NB4 (cell line): ENCODE measurements at regions not wholly inside any gene's neighbourhood (a gene's known extent, or its start where the extent isn't known, plus 50 kb on each side); places are given as distances from the start of the nearest gene placed in this dataset.
"Not testable (repeated sequence)": the region's sequence is repeated elsewhere in the genome, so short reads cannot be mapped to it uniquely, and the experiment has no call there.

Source experiments
- DNase-seq: peaks from one replicate; pipeline ENCODE4 v3.0.0; 2010; ENCODE audit warnings: low read depth
- H3K4me3 ChIP-seq: one replicate; pipeline ENCODE4 v1.5.1; 2011; ENCODE audit warnings: mild to moderate bottlenecking, low read depth, low read length, moderate library complexity
- MYC ChIP-seq: IDR thresholded peaks from 2 replicates; pipeline ENCODE4 v1.6.1; 2011; ENCODE audit warnings: low read depth, low read length
- POLR2A ChIP-seq: IDR thresholded peaks from 2 replicates; pipeline ENCODE4 v1.6.1; 2011; ENCODE audit warnings: mild to moderate bottlenecking; ENCODE audit not compliant: insufficient read length; ENCODE audit errors: extremely low read depth
- TF ChIP-seq, protein P1 (sequence below): IDR thresholded peaks from 2 replicates; pipeline ENCODE4 v1.6.1; 2011; ENCODE audit warnings: low read depth, low read length
- TF ChIP-seq, protein P2 (sequence below): IDR thresholded peaks from one replicate; pipeline ENCODE4 v1.5.1; 2012; ENCODE audit warnings: low read depth, low read length

DNA sequence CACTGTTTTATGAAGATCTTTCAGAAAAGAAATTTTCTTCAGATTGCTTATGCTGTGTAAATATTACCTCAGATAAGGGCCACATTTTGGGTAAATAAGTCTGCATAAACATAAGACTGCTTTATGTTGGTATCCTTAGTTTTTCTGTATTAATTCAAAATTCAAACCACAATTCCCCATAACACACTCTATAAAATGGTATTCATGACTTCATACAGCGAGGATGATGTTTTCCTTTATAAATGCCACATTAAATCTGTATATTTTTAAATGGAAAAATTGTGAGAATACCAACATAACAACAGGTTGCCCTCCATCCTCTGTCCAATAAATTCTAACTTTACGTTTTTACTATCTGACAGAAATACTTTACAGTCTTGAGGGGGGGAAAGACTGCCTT is 248.7 kb upstream of the CXADR start:
- no peak for DNase-seq
- no peak overlapping the region for H3K4me3 ChIP-seq
- TF ChIP-seq, protein P1, sequence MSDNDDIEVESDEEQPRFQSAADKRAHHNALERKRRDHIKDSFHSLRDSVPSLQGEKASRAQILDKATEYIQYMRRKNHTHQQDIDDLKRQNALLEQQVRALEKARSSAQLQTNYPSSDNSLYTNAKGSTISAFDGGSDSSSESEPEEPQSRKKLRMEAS: no peak
- TF ChIP-seq MYC (no peak), POLR2A (no peak)
- TF ChIP-seq, protein P2, sequence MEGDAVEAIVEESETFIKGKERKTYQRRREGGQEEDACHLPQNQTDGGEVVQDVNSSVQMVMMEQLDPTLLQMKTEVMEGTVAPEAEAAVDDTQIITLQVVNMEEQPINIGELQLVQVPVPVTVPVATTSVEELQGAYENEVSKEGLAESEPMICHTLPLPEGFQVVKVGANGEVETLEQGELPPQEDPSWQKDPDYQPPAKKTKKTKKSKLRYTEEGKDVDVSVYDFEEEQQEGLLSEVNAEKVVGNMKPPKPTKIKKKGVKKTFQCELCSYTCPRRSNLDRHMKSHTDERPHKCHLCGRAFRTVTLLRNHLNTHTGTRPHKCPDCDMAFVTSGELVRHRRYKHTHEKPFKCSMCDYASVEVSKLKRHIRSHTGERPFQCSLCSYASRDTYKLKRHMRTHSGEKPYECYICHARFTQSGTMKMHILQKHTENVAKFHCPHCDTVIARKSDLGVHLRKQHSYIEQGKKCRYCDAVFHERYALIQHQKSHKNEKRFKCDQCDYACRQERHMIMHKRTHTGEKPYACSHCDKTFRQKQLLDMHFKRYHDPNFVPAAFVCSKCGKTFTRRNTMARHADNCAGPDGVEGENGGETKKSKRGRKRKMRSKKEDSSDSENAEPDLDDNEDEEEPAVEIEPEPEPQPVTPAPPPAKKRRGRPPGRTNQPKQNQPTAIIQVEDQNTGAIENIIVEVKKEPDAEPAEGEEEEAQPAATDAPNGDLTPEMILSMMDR: no peak

DNA sequence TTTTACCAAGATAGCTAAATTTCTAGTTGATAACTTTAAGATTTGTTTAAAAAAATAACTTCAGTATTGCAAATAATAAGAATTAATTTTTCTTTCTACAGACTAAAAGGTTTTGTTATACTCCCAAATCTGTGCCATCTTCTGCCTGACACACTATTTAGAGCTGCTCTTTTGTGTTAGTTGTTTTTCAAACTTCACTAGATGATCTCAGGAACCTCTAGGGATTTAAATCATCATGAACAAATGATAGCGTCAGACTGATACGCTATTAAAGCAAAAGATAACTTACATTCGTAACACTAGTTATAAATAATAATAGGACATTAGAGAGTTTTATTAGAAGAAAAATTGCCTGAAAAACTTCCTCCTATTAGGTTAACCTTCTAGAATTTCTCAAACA is 243.1 kb upstream of the CXADR start:
- TF ChIP-seq, protein P1: no peak
- TF ChIP-seq MYC (no peak), POLR2A (no peak)
- TF ChIP-seq, protein P2: no peak
- no peak overlapping the region for H3K4me3 ChIP-seq
- DNase-seq: no peak

DNA sequence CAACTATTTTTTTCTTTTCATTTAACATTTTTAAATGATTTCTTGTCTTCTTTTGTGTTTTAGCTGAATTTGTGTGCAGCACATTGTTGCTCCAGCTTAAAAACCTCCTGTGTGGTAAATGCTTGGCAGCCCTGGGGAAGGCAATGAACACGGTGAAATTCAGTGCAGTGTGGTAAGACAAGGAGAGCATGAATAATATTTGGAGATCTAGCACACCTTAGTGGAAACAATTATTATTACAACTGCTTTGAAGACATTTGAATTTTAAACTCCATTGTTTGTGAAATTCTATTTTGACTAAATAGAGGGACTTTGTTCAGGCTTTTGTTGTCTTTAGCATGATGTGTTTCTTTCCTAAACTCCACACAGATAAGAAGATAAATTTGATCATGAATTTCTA is 242.6 kb upstream of the CXADR start:
- no peak overlapping the region for H3K4me3 ChIP-seq
- DNase-seq: peak; percentile 19
- TF ChIP-seq, protein P1: no peak
- TF ChIP-seq, protein P2: no peak
- TF ChIP-seq POLR2A (no peak), MYC (no peak)

DNA sequence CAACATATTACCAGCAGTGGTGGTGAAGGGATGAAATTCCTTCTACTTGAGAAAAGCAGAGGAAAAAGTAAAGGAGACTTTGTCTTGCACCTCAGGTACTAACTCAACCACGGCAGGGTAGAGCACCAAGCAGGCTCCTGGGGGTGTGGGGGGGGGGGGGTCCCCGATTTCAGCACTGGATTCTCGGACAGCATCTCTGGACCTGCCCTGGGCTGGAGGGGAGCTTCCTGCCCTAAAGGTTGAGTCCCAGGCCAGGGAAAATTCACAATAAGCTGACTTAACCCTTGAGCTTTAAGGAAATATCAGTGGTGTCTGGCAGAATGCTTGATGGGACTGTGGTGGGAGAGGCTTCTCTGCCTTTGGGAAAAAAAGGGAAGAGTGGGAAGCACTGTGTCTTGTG is 233.2 kb upstream of the CXADR start:
- TF ChIP-seq MYC (no peak), POLR2A (no peak)
- DNase-seq: no peak
- H3K4me3 ChIP-seq: no peak overlapping the region

DNA sequence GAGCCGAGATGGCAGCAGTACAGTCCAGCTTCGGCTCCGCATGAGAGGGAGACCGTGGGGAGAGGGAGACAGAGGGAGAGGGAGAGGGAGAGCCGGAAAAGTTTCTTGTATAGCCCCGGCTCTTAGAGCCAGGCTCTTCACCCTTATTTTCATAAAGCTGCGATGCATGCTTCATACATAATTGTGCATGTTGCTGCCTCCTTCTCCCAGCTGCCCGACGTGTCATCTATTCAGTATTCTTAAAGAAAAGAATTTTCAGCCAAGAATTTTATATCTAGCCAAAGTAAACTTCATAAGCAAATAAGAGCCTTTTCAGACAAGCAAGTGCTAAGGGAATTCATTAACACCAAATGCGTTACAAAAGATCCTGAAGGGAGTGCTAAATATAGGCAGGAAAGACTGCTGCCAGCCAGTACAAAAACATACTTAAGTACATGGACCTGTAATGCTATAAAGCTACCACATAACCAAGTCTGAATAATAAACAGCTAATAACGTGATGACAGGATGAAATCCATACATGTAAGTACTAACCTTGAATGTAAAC is 219.8 kb upstream of the CXADR start:
- H3K4me3 ChIP-seq, DNase-seq: not testable (repeated sequence)

DNA sequence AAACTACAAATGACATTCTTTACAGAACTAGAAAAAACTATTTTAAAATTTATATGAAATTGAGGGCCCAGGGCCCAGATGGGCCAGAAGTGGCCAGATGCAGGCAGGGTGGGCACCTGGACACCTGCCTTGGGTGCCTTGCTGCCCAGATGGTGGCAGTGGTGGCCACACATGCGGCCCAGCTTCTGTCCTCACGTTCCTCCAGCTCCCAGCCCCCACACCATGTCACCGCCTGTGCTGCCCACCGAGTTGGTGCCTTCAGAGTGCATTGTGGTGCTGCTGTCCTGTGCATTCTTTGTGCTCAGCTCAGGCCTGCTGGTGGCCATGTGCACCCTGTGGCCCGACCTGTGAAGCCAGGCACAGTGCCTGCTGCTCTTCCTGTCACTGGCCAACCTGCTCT is 216.8 kb upstream of the CXADR start:
- TF ChIP-seq, protein P1: no peak
- TF ChIP-seq MYC (no peak), POLR2A (no peak)
- TF ChIP-seq, protein P2: no peak
- no peak overlapping the region for H3K4me3 ChIP-seq
- DNase-seq: no peak

DNA sequence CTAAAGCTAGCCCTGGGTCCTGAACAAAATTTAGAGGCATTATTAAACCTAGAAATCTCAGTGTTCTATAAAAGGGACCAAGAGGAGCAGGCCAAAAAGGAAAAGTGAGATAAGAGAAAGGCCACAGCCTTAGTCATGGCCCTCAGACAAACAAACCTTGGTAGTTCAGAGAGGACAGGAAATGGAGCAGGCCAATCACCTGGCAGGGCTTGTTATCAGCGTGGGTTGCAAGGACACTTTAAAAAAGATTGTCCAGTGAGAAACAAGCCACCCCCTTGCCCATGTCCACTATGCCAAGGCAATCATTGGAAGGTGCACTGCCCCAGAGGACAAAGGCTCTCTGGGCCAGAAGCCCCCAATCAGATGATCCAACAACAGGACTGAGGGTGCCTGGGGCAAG is 213.3 kb upstream of the CXADR start:
- not testable (repeated sequence) for DNase-seq

DNA sequence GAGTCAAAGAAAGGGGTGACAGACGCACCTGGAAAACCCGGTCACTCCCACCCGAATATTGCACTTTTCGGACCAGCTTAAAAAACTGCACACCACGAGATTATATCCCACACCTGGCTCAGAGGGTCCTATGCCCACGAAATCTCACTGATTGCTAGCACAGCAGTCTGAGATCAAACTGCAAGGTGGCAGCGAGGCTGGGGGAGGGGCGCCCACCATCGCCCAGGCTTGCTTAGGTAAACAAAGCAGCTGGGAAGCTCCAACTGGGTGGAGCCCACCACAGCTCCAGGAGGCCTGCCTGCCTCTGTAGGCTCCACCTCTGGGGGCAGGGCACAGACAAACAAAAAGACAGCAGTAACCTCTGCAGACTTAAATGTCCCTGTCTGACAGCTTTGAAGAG is 185.1 kb upstream of the CXADR start:
- DNase-seq, H3K4me3 ChIP-seq: not testable (repeated sequence)

More for the DNA sequence above, 213.3 kb upstream of the CXADR start:
- not testable (repeated sequence) for H3K4me3 ChIP-seq
